B cell (primary cell): ENCODE measurements at regions not wholly inside any gene's neighbourhood (a gene's known extent, or its start where the extent isn't known, plus 50 kb on each side); places are given as distances from the start of the nearest gene placed in this dataset.
"Not testable (repeated sequence)": the region's sequence is repeated elsewhere in the genome, so short reads cannot be mapped to it uniquely, and the experiment has no call there.

Experiments used
- ATAC-seq: fragments of 200-7000 bp; cut with Tn5 transposase; one replicate; pipeline ENCODE4 v1.10.0; 2021; ENCODE audit warnings: low read depth, mild to moderate bottlenecking, moderate number of reproducible peaks, moderate library complexity
- CTCF ChIA-PET: fragments of 350-600 bp; sonication (Branson Sonifier 250); formaldehyde crosslinking; loops from one replicate; lab custom pipeline; 2021; ENCODE audit warnings: antibody characterized with exemption, inconsistent platforms; lab: Charles Lee
- POLR2A ChIA-PET: fragments of 350-600 bp; sonication (Branson Sonifier 250); formaldehyde crosslinking; loops from one replicate; lab custom pipeline; 2021; ENCODE audit warnings: antibody characterized with exemption; lab: Charles Lee
- DNase-seq: peaks from one replicate; pipeline ENCODE4 v3.0.0; 2013
- H2AFZ ChIP-seq: 2 replicates; pipeline ENCODE4 v1.6.1; 2012; ENCODE audit warnings: mild to moderate bottlenecking, low read depth, low read length; ENCODE audit not compliant: insufficient read depth, poor library complexity, severe bottlenecking
- H3K27ac ChIP-seq, 2 donors: 1 replicate in 1 of 2; 2 replicates in 1 of 2; pipeline ENCODE4 v1.5.1; 2012 to 2013; ENCODE audit warnings: low read length in 2 of 2, mild to moderate bottlenecking in 2 of 2, moderate library complexity in 1 of 2
- H3K27me3 ChIP-seq, 4 experiments: fragments of 200-600 bp in 1 of 4; sonication (generic) in 1 of 4; replicated peaks in 1 of 4; 1 replicate in 2 of 4; 2 replicates in 2 of 4; pipeline versions ENCODE4 v1.6.1 to v1.7.0; 2013 to 2016; ENCODE audit warnings: low read length in 3 of 4, mild to moderate bottlenecking in 2 of 4, mixed read lengths in 1 of 4, moderate library complexity in 1 of 4; ENCODE audit not compliant: insufficient read depth in 4 of 4, control insufficient read depth in 3 of 4; ENCODE audit errors: control extremely low read depth in 1 of 4
- H3K36me3 ChIP-seq, 2 experiments: replicated peaks in 1 of 2; 1 replicate in 1 of 2; 2 replicates in 1 of 2; pipeline versions ENCODE4 v1.6.1 to v1.7.1; 2013; ENCODE audit warnings: low read length in 1 of 2; ENCODE audit not compliant: insufficient read depth in 2 of 2, control insufficient read depth in 1 of 2; ENCODE audit errors: control extremely low read depth in 1 of 2, extremely low read depth in 1 of 2
- H3K4me1 ChIP-seq, 2 donors: fragments of 200-600 bp in 1 of 2; sonication (generic) in 1 of 2; 1 replicate in 1 of 2; 2 replicates in 1 of 2; pipeline versions ENCODE4 v1.5.1 to v1.6.1; 2013 to 2017; ENCODE audit warnings: low read length in 2 of 2; ENCODE audit not compliant: control insufficient read depth in 2 of 2, insufficient read depth in 2 of 2
- H3K4me2 ChIP-seq: replicated peaks from 2 replicates; pipeline ENCODE3; 2012; ENCODE audit warnings: mild to moderate bottlenecking, low read depth, low read length; ENCODE audit not compliant: poor library complexity, severe bottlenecking
- H3K4me3 ChIP-seq, 5 experiments: fragments of 200-600 bp in 1 of 5; sonication (generic) in 1 of 5; 1 replicate in 3 of 5; 2 replicates in 2 of 5; pipeline versions ENCODE4 v1.5.1 to v1.7.0; 2011 to 2016; ENCODE audit warnings: low read length in 4 of 5, mild to moderate bottlenecking in 4 of 5, low read depth in 2 of 5, control low read depth in 1 of 5, moderate library complexity in 1 of 5; ENCODE audit not compliant: insufficient read depth in 1 of 5; ENCODE audit errors: control extremely low read depth in 1 of 5, extremely low read depth in 1 of 5
- H3K79me2 ChIP-seq: fragments of 200-600 bp; sonication (generic); one replicate; pipeline ENCODE4 v1.6.0; 2016; ENCODE audit warnings: low read length; ENCODE audit not compliant: control insufficient read depth, insufficient read depth
- H3K9ac ChIP-seq: fragments of 200-600 bp; sonication (generic); 2 replicates; pipeline ENCODE4 v1.6.1; 2017; ENCODE audit warnings: mild to moderate bottlenecking, low read length, moderate library complexity
- H3K9me3 ChIP-seq, 3 donors: one replicate each; pipeline versions ENCODE4 v1.6.1 to v1.7.1; 2013; ENCODE audit warnings: low read length in 2 of 3; ENCODE audit not compliant: control insufficient read depth in 2 of 3, insufficient read depth in 1 of 3; ENCODE audit errors: control extremely low read depth in 1 of 3
- H4K20me1 ChIP-seq: 2 replicates; pipeline ENCODE4 v1.6.0; 2012; ENCODE audit warnings: mild to moderate bottlenecking, low read length; ENCODE audit not compliant: insufficient read depth, control insufficient read depth, poor library complexity, severe bottlenecking
- H3K27ac Mint-ChIP-seq: one replicate; pipeline ENCODE4 v1.8.0; 2021; ENCODE audit warnings: mixed read lengths
- H3K27me3 Mint-ChIP-seq: one replicate; pipeline ENCODE4 v1.8.0; 2021; ENCODE audit warnings: mixed read lengths
- H3K4me1 Mint-ChIP-seq: one replicate; pipeline ENCODE4 v1.8.0; 2021; ENCODE audit warnings: mixed read lengths
- H3K4me3 Mint-ChIP-seq: one replicate; pipeline ENCODE4 v1.8.0; 2021; ENCODE audit warnings: mixed read lengths
- H3K9me3 Mint-ChIP-seq: one replicate; pipeline ENCODE4 v1.8.0; 2022; ENCODE audit warnings: mixed read lengths; ENCODE audit not compliant: insufficient read depth
- EZH2 ChIP-seq: IDR thresholded peaks from 2 replicates; pipeline ENCODE4 v1.6.1; 2012; ENCODE audit warnings: borderline replicate concordance, low read depth, mild to moderate bottlenecking, moderate library complexity, low read length; ENCODE audit not compliant: insufficient read depth, poor library complexity, severe bottlenecking
- WGBS: methylation state at CpG from one replicate; pipeline ENCODE4 v1.1.5; 2013; ENCODE audit warnings: missing lambda C conversion rate; ENCODE audit not compliant: insufficient coverage; 5-methylcytosine and 5-hydroxymethylcytosine counted together
- intact Hi-C: fragments of 100-400 bp; cut with micrococcal nuclease; formaldehyde crosslinking; loops from one replicate; pipeline ENCODE4 v1.10.0; 2022
- TF ChIP-seq, protein P1 (sequence below): fragments of 200-600 bp; IDR thresholded peaks from one replicate; pipeline ENCODE4 v1.8.0; 2022; ENCODE audit warnings: antibody characterized with exemption, mild to moderate bottlenecking

DNA sequence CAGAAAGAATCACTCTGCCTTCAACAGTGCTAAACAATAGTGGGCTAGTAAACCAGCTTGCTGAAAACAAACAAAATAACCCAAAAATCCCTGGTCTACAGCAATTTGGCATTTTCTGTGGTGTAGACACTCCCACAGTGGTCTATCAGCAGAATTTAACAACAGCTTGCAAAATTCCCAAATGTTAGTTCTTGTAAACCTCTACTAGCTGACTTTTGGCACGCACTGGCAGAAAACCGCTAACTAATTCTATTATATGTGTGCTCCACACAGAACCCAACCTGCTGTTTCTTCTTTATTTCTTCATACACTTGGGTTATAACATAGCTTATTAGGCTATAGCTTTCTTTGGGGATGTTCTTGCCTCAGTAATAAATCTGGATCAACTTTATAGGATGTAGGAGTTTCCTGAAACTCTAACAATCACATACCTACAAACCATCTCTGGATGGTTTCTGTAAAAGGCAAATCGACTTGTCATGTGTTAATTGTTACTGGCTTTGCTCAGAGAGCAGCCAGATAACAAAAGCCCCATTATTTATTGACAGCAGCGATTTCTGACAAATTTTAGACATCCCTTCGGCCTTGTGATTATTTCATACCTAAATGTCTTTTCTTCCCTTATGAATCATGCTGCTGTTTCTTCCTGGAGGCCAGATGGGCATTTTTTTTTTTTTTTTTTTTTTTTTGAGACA lies 82.7 kb upstream of the NAA35 start:
- no peaks in the 10 kb centered on the region for H3K4me1 ChIP-seq
- H3K9me3 Mint-ChIP-seq: no peaks in the 10 kb centered on the region
- H3K4me2 ChIP-seq: no peak overlapping the region
- no peaks in the 10 kb centered on the region for H3K36me3 ChIP-seq
- DNase-seq (no peak), ATAC-seq (no peak)
- H3K4me3 Mint-ChIP-seq: no peak overlapping the region
- H3K9ac ChIP-seq: no peak overlapping the region
- H3K79me2 ChIP-seq: no peaks in the 10 kb centered on the region
- no peak overlapping the region for H3K27ac Mint-ChIP-seq
- no peak overlapping the region for H3K4me3 ChIP-seq
- H3K27ac ChIP-seq: no peak overlapping the region
- no peaks in the 10 kb centered on the region for H3K9me3 ChIP-seq
- POLR2A ChIA-PET: no interaction called here
- intact Hi-C loops: no loop called here
- CTCF ChIA-PET: interaction anchor here (0.5 kb wide), 1 partner anchor 85 kb away, joined by 3 read pairs; no protein-coding TSS in a partner anchor
- no peak for TF ChIP-seq EZH2
- TF ChIP-seq, protein P1, sequence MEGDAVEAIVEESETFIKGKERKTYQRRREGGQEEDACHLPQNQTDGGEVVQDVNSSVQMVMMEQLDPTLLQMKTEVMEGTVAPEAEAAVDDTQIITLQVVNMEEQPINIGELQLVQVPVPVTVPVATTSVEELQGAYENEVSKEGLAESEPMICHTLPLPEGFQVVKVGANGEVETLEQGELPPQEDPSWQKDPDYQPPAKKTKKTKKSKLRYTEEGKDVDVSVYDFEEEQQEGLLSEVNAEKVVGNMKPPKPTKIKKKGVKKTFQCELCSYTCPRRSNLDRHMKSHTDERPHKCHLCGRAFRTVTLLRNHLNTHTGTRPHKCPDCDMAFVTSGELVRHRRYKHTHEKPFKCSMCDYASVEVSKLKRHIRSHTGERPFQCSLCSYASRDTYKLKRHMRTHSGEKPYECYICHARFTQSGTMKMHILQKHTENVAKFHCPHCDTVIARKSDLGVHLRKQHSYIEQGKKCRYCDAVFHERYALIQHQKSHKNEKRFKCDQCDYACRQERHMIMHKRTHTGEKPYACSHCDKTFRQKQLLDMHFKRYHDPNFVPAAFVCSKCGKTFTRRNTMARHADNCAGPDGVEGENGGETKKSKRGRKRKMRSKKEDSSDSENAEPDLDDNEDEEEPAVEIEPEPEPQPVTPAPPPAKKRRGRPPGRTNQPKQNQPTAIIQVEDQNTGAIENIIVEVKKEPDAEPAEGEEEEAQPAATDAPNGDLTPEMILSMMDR: no peak
- H3K27me3 ChIP-seq: no peaks in the 10 kb centered on the region
- H3K4me1 Mint-ChIP-seq: no peaks in the 10 kb centered on the region
- no peak overlapping the region for H2AFZ ChIP-seq
- 100% methylated on average over 1 of the region's 5 CpGs for WGBS
- H3K27me3 Mint-ChIP-seq: no peaks in the 10 kb centered on the region
- no peaks in the 10 kb centered on the region for H4K20me1 ChIP-seq

- Histone ChIP-seq H3K79me2 (no peaks in the 10 kb centered on the region), H3K27ac (no peak overlapping the region), H3K4me3 (no peak overlapping the region), H3K36me3 (no peaks in the 10 kb centered on the region), H2AFZ (no peak overlapping the region), H3K9me3 (no peaks in the 10 kb centered on the region), H4K20me1 (no peaks in the 10 kb centered on the region), H3K4me1 (no peaks in the 10 kb centered on the region), H3K9ac (no peak overlapping the region), H3K4me2 (no peak overlapping the region), H3K27me3 (no peaks in the 10 kb centered on the region)
- ATAC-seq (no peak), DNase-seq (no peak)
- Mint-ChIP-seq H3K4me3 (no peak overlapping the region), H3K9me3 (no peaks in the 10 kb centered on the region), H3K27me3 (no peaks in the 10 kb centered on the region), H3K27ac (no peak overlapping the region), H3K4me1 (no peaks in the 10 kb centered on the region)
- no CpG with 5 or more reads among the region's 1 CpG for WGBS
- intact Hi-C loops: no loop called here
- ChIA-PET POLR2A (no interaction called here), CTCF (no interaction called here)
- TF ChIP-seq, protein P1: no peak
- TF ChIP-seq EZH2: no peak
Measured at GRCh38 chr9:85859765-85860164, 81.2 kb upstream of the NAA35 start.

DNA sequence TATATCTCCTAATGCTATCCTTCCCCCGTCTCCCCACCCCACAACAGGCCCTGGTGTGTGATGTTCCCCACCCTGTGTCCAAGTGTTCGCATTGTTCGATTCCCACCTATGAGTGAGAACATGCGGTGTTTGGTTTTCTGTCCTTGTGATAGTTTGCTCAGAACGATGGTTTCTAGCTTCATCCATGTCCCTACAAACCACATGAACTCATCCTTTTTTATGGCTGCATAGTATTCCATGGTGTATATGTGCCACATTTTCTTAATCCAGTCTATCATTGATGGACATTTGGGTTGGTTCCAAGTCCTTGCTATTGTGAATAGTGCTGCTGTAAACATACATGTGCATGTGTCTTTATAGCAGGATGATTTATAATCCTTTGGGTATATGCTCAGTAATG lies 79.1 kb upstream of the NAA35 start:
- intact Hi-C loops: not testable (repeated sequence)

More for the DNA sequence above, 79.1 kb upstream of the NAA35 start:
- H3K27ac Mint-ChIP-seq, H2AFZ ChIP-seq, H3K27ac ChIP-seq, H3K4me3 ChIP-seq, H3K9me3 ChIP-seq, H3K4me1 ChIP-seq, H3K9me3 Mint-ChIP-seq, DNase-seq, H3K79me2 ChIP-seq, H3K27me3 ChIP-seq, H3K36me3 ChIP-seq, H3K4me3 Mint-ChIP-seq, H3K4me2 ChIP-seq, CTCF ChIA-PET, H4K20me1 ChIP-seq, H3K9ac ChIP-seq, POLR2A ChIA-PET, ATAC-seq, H3K4me1 Mint-ChIP-seq, H3K27me3 Mint-ChIP-seq: not testable (repeated sequence)
- WGBS: 100% methylated on average over 1 of the region's 5 CpGs
